GM12892 (cell line): ENCODE measurements at regions not wholly inside any gene's neighbourhood (a gene's known extent, or its start where the extent isn't known, plus 50 kb on each side); places are given as distances from the start of the nearest gene placed in this dataset.

Experiments used
- DNase-seq: peaks from one replicate; pipeline ENCODE4 v3.0.0; 2011; ENCODE audit not compliant: insufficient read length
- FAIRE-seq: peaks from 2 replicates; lab custom pipeline; 2011; peaks lifted over from hg19 to GRCh38; lab: Jason Lieb, UNC
- POLR2A ChIP-seq: IDR thresholded peaks from 2 replicates; pipeline ENCODE4 v1.6.1; 2011; ENCODE audit warnings: low read depth, low read length, control low read depth
- POLR2AphosphoS5 ChIP-seq: IDR thresholded peaks from 2 replicates; pipeline ENCODE4 v1.6.1; 2011; ENCODE audit warnings: low read depth, low read length, control low read depth
- TAF1 ChIP-seq: IDR thresholded peaks from 2 replicates; pipeline ENCODE4 v1.6.1; 2011; ENCODE audit warnings: low read depth, mild to moderate bottlenecking, control low read depth, low read length, borderline replicate concordance

DNA sequence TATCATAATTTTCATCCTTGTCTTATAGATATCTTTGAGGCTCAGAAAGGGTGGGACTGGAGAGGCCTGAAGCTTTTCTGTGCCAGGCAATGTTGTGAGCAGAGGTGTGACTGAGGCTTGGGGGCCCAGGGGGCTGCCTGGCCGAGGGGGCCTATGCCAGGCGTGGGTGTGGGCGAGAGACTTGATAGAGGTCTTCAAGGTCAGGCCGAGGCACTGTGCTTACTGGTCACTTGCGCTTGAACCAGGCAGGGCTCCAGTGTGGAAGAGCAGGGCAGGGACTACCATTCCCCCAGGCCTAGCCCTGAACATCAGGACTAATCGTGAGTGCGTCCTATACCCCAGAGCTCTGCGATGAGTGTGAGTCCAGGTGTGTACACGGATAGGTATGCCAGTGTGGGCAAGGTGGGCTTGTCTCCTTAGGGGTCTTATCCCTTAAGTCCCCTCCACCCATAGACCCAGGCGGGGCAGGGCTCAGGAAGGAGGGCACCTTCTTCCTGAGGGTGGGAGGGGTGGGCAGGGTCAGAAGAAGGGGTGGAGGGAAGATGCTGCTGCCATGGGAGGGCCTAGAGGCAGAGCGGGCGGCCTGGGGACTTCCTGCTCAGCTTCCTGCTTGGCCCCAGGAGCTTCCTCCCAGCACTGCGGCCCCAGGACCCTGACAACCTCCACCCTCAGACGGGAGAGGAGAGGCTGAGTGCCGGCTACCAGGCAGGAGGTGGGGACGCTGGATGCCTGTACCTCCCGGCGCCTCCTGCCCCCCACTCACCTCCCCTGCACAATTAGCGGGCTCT, 84.7 kb downstream of the LINGO1 start:
- no peak for FAIRE-seq
- TF ChIP-seq POLR2AphosphoS5: no peak
- no peak for TF ChIP-seq POLR2A
- TF ChIP-seq TAF1: no peak

GRCh38 chr15:77546870-77547269, 85.8 kb downstream of the LINGO1 start:
- FAIRE-seq (no peak), DNase-seq (no peak)
- TF ChIP-seq POLR2AphosphoS5: no peak
- TF ChIP-seq POLR2A: no peak
- no peak for TF ChIP-seq TAF1

More for the DNA sequence above, 84.7 kb downstream of the LINGO1 start:
- DNase-seq: no peak

DNA sequence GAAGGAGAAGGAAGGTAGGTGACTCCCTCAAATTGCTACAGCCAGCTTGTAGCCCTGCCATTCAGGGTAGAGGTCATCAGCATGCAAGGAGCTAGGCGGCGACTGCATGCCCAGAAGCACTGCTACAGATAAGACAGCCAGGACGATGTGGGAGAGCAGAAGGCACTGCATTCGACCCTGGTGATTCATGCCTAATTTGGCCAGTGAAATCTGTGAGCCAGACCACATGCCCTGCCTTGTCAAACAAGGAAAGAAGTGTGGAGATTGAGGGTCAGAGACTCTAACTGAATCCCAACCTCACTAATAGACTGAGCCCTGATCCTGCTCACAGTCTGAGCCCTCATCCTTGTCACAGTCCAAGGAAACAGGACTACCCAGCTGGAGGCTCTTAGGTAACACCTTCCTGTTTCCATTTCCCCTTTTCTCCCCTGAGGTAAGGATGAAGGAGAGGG, 86.6 kb downstream of the LINGO1 start:
- TF ChIP-seq POLR2AphosphoS5 (no peak), TAF1 (no peak), POLR2A (no peak)
- FAIRE-seq (no peak), DNase-seq (no peak)

DNA sequence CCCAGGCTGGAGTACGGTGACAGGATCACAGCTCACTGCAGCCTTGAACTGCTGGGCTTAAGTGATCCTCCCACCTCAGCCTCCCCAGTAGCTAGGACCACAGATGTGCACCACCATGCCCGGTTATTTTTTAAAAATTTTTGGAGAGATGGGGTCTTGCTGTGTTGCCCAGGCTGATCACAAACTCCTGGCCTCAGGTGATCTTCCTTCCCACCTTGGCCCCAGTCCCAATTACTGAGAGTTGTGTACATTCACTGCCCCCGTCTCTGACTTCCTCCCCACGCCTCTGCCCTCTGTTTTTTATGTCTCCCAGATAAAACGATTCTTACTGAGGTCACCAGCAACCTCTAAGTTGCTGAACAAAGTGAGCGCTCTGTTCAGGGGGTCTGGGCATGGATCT, 87.7 kb downstream of the LINGO1 start:
- TF ChIP-seq POLR2AphosphoS5: no peak
- FAIRE-seq (no peak), DNase-seq (no peak)

- DNase-seq (no peak), FAIRE-seq (no peak)
- TF ChIP-seq POLR2AphosphoS5: no peak
- TF ChIP-seq POLR2A: no peak
- no peak for TF ChIP-seq TAF1
Measured at GRCh38 chr15:77544162-77544561, 88.5 kb downstream of the LINGO1 start.

DNA sequence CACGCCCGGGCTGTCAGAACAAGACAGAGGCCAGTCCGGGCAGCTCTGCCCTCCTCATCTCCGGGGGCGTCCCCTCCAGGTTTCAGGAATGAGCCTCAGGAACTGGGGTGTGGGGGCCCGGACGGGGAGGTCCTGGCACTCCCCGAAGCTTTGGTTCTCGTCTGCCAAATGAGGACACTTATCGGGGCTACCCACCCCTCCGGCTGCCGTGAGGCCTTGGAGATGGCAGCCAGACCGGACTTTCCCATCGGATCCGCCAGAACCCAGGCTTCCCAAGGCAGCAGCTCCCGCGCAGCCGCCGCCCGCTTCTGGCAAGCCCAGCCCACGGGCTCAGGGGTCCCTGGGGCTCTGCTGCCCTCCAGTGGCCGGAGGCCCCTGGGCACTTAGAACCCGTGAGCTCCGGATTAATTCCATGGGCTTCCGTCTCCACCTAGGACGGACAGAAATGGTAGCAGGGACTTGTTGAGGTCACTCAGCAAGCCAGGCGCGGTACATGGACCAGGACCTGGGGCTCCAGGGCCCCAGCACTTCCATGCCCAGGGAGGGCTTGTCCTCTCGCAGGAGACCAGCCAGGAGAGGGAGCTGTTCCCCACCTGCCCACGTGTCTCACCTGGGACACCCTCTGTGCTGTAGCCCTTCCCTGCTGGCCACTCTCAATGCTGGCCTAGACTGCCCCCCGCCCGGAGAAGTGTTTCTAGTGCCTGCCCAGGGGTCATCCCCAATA, 89.4 kb downstream of the LINGO1 start:
- FAIRE-seq: peak; percentile 93
- TF ChIP-seq POLR2AphosphoS5 (no peak), TAF1 (no peak), POLR2A (no peak)
- peak; percentile 89 for DNase-seq

- DNase-seq (no peak), FAIRE-seq (no peak)
- TF ChIP-seq TAF1 (no peak), POLR2AphosphoS5 (no peak)
Measured at GRCh38 chr15:77542491-77543001, 90.2 kb downstream of the LINGO1 start.

DNA sequence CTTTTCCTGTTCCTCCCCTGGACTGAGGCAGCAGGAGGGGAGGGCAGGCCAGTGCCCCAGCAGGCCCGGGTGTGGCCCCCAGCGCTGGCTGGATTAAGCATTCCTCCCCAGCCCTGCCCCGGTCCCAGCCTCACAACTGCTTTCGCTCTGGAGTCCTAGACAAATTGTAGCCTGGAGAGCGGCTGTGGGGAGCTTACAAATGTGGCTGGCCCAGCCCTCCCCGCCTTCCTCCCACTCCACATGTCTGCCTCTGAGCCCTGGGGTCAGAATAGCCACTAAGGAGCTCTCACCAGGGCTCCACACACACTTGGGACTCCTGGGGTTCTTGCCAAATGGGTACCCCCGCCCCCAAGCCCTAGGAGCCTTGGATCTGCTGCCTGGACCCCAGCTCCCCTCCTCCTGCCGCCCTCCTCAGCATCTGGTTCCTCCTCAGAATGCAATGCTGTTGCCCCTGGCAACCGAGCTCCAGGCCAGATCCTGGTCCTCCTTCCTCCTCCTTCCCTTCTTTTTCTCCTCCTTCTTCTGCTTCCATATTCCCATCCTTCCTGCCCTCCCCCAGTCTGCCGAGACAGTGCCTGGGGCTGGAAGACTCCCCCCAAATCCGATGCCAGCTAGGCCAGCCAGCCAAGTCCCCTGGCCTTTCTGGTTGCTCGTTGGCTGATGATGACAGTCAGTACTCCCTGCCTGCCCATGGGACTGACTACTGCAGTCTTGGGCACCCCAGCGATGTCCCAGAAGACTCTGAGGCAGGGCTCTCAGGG, 91.1 kb downstream of the LINGO1 start:
- FAIRE-seq: no peak
- no peak for TF ChIP-seq TAF1
- TF ChIP-seq POLR2A: no peak
- no peak for TF ChIP-seq POLR2AphosphoS5
- no peak for DNase-seq

- no peak for DNase-seq
- TF ChIP-seq POLR2AphosphoS5: no peak
- no peak for TF ChIP-seq POLR2A
- no peak for TF ChIP-seq TAF1
- FAIRE-seq: no peak
Measured at GRCh38 chr15:77540312-77541060, 92.2 kb downstream of the LINGO1 start.

DNA sequence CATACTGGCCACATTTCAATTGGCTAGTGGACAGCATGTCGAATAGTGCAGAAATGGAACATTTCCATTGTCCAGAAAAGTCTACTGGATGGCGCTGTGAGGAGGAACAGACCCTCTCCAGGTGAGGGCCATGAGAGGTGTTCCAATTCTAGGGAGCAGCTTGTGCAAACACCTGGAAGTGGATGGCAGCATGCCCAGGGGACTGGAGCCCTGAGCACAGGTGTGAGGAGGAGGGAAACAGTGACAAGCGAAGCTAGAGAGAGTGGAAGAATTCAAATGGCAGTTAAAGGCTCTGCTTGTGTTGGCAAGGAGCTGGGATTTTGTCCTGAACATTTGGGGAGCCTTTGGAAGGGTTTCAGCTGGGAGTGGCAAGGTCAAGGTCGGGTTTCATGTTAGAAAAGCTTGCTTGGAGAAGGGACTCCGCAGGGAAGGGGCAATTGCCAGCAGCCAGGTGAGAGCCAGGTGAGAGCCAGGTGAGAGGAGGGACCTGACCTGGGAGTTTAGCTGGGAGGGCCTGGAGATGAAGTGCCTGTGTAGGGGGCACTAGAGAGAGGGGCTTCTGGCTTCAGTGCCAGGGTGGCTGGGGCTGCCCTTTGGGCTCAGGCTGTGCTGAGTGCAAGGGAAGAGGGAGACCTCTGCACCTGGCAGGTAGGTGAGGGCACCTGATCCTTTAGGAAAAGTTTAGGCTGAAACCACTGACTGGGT, 93.8 kb downstream of the LINGO1 start:
- no peak for DNase-seq
- FAIRE-seq: no peak
- TF ChIP-seq TAF1: no peak
- TF ChIP-seq POLR2A: no peak
- no peak for TF ChIP-seq POLR2AphosphoS5

DNA sequence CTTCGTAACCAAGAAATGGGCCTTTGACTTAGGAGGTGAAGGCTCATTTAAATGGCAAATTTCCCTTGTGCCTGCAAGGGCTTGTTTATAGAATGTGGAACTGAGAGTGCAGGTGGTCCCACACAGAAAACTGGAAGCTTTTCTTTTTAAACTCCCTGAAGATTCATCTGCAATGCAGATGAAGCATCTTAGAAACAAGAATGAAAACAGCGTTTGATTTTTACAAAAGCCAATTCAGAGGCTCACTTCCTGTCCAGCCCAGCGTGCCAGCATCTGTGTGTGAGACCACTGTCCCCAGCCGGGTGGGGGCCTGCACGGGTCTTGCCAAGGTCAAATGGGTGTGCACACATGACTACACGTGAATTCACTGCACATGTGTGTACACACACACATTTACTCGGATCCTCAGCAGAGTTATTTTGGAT, 94.7 kb downstream of the LINGO1 start:
- peak; percentile 47 for DNase-seq
- TF ChIP-seq POLR2AphosphoS5 (no peak), POLR2A (no peak), TAF1 (no peak)

More for the DNA sequence above, 94.7 kb downstream of the LINGO1 start:
- peak; percentile 85 for FAIRE-seq
